ENCODE measurements at regions not wholly inside any gene's neighbourhood (a gene's known extent, or its start where the extent isn't known, plus 50 kb on each side); places are given as distances from the start of the nearest gene placed in this dataset.

- TF ChIP-seq TBP (CRISPR knock-in tag; IDR thresholded peaks at IDR 0.05) (no peak), NCOA2 (CRISPR knock-in tag; IDR thresholded peaks at IDR 0.05) (no peak), KAT2B (IDR thresholded peaks at IDR 0.05; ENCODE audit: borderline replicate concordance, low read depth, low read length) (no peak), RAD21 (CRISPR knock-in tag; IDR thresholded peaks at IDR 0.05) (no peak), NCOA1 (CRISPR knock-in tag; IDR thresholded peaks at IDR 0.05) (no peak), ZNF510 (CRISPR knock-in tag; IDR thresholded peaks at IDR 0.05; ENCODE audit: low read depth) (no peak), PBX2 (CRISPR knock-in tag; IDR thresholded peaks at IDR 0.05) (no peak), ZNF629 (CRISPR knock-in tag; conservative IDR thresholded peaks at IDR 0.05) (no peak), TAF1 (CRISPR knock-in tag; IDR thresholded peaks at IDR 0.05) (no peak), AFF4 (CRISPR knock-in tag; IDR thresholded peaks at IDR 0.05) (no peak), ZNF512 (CRISPR knock-in tag; IDR thresholded peaks at IDR 0.05) (no peak), TP53 (CRISPR knock-in tag; conservative IDR thresholded peaks at IDR 0.05) (no peak)
- TF ChIP-seq, protein P1, sequence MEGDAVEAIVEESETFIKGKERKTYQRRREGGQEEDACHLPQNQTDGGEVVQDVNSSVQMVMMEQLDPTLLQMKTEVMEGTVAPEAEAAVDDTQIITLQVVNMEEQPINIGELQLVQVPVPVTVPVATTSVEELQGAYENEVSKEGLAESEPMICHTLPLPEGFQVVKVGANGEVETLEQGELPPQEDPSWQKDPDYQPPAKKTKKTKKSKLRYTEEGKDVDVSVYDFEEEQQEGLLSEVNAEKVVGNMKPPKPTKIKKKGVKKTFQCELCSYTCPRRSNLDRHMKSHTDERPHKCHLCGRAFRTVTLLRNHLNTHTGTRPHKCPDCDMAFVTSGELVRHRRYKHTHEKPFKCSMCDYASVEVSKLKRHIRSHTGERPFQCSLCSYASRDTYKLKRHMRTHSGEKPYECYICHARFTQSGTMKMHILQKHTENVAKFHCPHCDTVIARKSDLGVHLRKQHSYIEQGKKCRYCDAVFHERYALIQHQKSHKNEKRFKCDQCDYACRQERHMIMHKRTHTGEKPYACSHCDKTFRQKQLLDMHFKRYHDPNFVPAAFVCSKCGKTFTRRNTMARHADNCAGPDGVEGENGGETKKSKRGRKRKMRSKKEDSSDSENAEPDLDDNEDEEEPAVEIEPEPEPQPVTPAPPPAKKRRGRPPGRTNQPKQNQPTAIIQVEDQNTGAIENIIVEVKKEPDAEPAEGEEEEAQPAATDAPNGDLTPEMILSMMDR (CRISPR knock-in tag; IDR thresholded peaks at IDR 0.05) = no peak
- TF ChIP-seq, protein P2, sequence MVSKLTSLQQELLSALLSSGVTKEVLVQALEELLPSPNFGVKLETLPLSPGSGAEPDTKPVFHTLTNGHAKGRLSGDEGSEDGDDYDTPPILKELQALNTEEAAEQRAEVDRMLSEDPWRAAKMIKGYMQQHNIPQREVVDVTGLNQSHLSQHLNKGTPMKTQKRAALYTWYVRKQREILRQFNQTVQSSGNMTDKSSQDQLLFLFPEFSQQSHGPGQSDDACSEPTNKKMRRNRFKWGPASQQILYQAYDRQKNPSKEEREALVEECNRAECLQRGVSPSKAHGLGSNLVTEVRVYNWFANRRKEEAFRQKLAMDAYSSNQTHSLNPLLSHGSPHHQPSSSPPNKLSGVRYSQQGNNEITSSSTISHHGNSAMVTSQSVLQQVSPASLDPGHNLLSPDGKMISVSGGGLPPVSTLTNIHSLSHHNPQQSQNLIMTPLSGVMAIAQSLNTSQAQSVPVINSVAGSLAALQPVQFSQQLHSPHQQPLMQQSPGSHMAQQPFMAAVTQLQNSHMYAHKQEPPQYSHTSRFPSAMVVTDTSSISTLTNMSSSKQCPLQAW (CRISPR knock-in tag; IDR thresholded peaks at IDR 0.05) = no peak
These were observed 60.9 kb downstream of the IL12A start for GRCh38 chr3:160049565-160049964.
